Fibroblast of gingiva (primary cell): ENCODE measurements at regions not wholly inside any gene's neighbourhood (a gene's known extent, or its start where the extent isn't known, plus 50 kb on each side); places are given as distances from the start of the nearest gene placed in this dataset.
"Not testable (repeated sequence)": the region's sequence is repeated elsewhere in the genome, so short reads cannot be mapped to it uniquely, and the experiment has no call there.

Experiments
- DNase-seq: peaks from one replicate; pipeline ENCODE4 v3.0.0-alpha.2; 2011; ENCODE audit warnings: low read depth

DNA sequence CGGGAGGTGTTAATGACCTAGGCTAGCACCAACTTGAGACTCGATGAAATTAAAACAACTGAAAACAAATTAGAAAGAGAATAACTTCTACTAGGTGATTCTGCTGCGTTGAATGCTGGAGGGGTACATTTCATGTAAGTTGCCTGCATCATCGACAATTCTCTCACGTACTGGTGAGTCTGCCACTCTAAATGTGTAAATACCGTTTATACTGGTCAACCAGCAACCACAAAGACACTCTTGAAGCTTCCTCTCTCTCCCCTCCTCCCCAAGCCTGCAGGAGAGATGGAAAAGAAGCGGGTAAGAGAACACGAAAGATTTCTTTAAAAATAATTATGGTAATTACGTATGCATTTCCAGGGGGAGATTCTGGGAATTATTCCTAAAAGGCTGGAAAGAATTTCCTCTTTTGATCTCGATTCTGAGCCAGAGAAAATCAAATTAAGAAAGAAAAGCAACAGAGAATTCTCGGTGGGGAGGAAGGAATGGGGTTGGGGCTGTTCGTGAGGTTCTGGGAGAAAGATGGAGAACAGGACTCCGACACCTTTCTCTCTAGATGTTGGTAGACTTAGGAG, 68.6 kb upstream of the MRTFB start:
- no peak for DNase-seq

DNA sequence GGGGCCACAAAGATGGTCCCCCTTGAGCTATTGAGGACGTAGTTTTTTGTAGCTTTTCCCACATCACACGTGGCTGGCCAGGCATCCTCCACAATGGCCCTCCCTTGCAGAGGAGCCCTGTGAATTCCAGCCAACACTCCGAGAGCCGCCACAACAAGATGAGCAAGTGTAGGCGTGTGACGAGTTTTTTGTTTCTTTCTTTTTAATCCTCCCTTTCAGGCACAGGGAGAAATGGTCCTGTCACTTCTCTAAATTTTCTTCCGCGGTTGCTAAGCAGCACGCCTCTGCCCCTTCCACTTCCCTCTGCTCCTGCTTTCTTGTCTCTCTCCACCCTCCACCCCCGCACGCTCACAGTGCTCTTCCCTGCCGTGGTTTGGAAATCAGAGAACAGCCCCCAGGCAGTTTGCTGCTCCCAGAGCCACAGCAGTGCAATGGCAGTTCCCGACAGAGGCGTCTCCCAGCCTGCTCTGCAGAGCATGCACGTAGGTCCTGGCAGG, 68.0 kb upstream of the MRTFB start:
- DNase-seq, result peak; percentile 64

DNA sequence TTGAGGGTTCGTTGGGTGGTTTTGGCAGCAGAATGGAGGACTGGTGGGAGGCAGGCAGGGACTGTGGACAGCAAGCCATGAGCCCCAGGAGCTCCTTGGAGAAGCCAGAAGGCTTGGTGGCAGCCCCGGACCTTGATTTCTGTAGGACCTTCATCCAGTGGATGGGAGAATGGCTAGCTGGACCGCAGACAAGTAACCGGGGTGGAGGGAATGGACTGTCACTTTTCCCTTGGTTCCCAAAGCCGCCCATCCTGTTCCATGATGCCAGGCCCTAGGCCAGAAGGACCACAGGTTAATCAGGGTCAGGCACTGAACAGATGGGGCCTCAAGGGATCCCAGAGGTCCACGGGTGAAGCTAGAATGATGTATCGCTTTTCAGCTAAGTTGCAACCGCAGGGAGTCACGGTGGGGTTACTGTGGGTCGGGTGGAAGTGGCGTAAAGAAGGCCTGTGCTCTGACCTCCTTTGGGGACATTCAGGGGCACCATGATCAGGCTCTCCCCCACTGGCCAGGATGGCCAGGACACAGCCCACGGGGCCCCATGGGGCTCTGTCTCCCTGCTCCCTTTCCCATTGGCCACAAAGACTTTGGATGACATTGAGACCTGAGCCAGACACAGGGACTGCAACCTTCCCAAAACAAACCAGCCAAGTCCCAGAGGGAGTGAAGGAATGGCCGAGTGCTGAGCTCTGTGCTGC, 66.9 kb upstream of the MRTFB start:
- DNase-seq, result no peak

DNA sequence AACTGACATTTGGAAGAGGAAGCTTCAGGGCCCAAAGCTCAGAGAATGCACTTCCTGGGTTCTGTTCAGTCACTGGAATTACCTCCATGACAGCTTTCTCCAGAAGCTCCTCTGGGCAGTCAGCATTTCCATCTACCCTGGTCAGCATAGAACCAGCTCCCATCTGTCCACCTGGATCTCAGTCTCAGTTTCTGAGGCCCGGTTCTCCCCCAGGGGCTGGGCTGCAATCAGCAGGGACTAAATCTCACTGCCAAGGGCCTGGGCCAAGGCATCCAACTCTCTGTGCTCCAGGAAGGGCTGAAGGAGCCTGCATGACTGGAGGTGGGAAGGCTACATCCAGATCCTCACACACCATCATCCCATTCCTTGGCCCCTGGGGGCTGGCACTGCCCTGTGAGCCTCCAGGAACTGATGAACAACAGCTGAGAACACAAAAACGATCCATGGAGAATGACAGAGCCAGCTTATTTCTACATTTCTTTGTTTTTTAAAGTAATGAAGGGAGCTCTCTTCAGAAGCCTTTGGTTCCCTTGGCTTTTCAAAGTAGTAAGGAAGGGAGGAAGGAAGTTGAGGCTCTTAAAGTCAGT, 66.3 kb upstream of the MRTFB start:
- peak; percentile 70 for DNase-seq

DNA sequence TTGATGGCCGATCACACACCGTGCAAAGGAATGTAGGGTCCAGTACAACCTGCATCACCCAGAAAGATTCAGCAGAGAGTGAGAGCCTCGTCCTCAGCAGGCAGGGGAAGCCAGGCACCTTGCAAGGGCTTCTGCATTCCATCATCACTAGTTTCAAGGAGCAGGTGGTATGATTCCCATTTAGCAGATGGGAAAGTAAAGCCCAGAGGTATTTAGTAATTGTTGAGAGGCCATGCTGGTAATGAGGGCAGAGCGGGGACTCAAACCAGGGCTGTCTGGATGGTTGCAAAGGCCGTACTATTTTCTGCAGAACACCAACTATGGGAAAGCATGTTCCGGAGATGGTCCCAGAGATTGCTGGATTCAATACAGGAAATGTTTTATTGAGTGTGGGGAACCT, 65.8 kb upstream of the MRTFB start:
- DNase-seq, result no peak

DNA sequence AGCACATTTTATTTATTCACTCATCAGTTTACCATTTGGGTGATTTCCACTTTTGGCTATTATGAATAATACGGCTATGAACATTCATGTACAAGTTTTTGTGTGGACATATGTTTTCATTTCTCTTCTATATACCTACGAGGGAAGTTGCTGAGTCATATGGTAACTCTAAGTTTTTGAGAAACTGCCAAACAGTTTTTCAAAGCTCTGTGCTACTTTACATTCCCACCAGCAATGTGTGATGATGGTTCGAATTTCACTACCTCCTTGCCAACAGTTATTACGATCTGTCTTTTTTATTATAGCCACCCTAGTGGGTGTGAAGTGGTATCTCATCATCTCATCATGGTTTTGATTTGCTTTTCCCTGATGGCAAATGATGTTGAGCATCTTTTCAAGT, 63.7 kb upstream of the MRTFB start:
- DNase-seq, result peak; percentile 91

DNA sequence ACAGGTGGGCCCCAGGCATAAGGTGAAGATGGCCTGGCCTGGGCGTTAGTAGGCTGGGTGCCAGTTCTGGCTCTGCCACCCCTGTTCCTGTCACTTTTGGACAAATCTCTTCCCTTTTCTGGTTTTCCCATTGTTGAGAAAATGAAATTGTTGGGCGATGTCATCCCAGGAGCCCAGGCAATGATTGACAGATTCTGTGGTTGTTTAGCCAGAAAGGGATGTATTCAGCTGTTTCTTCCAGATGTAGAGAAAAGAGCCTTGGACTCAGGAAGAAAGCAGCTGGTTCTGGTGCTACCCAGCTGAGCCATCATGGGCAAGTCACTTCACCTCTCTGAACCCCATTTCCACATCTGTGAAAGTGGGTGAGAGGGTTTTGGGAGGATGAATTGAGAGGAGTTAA, 60.1 kb upstream of the MRTFB start:
- DNase-seq, result no peak

DNA sequence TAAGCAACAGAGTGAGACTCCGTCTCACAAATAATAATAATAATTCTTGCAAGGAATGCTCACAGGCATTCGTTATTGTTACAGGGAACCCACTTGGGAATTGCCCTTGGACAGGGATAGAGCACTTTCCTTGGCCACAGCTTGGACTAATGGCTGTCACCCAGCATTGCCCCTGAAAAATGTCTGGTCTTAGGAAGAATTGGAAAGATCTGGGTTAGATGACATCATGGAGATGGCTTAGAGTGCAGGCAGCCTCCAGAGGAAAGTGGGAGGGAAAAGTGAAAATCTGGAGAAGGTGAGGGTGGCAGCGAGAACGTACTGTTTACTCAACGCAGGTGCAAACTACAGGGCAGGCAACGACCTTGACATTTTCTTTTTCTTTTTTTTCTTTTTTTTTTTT, 59.3 kb upstream of the MRTFB start:
- DNase-seq, result peak; percentile 32

DNA sequence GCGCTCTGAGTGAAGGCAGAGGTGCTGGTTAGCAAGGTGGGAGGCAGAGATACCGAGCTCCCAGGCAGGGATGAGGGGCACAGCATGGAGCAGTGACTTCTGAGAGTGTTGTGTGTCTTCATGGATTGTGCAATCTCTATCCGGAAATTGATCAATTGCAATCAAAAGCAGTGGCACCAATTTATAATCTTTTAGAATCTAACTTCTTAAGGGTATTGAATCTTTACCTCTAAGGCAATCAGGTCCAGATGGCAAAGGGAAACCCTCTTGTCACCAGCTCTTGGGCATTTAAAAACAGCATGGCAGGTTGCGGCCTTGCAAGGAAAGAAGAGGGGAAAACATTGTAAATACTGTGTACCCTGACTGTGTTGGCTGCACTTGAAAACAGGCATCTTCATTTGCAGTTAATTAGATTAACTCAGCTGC, 58.0 kb upstream of the MRTFB start:
- no peak for DNase-seq

DNA sequence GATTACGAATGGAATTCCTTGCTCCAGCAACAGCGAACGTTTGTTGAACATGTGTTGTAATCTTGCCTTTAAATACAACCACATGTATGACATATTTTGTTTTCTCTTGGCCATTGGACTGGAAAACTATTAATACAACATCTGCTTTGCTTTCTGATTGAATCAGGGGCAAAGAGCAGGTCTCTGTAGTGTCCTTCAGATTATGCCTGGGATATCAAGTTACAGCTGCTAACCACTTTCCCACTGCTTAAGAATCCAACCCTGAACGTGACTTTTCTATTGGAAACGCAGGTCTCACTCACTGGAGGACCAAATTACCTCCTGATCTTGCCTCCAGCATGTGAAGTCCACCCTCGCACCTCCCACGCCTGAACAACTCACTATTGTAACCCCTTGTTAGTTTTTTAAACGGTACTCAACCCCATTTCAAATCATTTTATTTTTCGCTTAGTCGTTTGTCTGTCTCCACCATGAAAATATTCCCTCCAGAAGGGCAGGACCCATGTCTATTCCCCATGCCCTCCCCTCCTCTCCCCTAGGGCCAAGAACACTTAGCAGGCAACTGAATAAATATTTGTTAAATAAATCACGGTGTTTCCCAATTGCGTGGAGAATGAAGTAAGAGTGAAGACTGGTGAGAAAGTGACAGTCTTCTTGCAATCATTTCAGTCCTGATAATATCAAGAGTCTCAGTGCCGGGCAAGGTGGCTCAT, 57.4 kb upstream of the MRTFB start:
- DNase-seq, result peak; percentile 98

DNA sequence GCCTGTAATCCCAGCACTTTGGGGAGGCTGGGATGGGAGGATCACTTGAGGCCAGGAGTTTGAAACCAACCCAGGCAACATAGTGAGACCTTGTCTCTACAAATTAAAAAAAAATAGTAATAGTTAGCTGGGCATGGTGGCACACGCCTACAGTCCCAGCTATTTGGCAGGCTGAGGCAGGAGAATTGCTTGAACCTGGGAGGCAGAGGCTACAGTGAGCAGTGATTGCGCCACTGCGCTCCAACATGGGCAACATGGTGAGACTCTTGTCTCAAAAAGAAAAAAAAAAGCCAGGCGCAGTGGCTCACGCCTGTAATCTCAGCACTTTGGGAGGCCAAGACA, 56.9 kb upstream of the MRTFB start:
- no peak for DNase-seq

DNA sequence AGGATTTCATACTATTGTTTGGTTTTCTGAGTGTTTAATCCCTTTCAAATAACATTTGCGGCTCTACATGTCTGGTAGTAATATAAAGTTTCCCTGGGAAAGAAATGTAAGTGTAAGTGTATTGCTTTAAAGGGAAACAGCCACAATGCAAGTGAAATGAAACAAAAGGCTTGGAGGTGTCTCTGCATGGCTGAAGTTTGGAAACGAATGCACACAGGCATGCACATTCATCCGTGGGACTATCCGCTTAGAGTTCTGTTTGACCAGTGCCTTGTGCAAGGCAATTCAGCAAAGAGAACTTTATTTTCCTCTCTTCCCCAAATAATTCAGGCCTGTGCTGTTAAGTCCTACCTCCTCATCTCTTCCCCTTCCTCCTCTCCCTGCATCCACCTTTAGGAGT, 56.1 kb upstream of the MRTFB start:
- peak; percentile 28 for DNase-seq

DNA sequence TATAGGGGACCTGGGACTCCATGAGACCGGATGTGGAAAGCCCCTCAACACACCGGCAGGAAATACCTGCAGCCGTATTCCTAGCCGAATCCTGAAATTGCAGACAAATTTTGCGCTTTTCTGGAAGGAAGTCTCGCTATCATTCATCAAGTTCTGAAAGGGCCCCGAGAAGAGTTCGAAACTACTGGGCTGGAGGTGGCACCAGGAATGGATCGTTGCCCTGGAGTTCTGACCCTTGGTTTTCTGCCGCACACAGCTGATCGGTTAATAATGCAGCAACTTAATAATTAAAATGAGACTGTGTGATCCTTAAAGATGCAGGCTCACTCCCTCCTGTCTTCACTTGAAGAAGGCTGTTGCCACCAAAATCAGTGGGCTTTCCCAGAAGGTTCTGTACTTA, 55.7 kb upstream of the MRTFB start:
- DNase-seq, result no peak

DNA sequence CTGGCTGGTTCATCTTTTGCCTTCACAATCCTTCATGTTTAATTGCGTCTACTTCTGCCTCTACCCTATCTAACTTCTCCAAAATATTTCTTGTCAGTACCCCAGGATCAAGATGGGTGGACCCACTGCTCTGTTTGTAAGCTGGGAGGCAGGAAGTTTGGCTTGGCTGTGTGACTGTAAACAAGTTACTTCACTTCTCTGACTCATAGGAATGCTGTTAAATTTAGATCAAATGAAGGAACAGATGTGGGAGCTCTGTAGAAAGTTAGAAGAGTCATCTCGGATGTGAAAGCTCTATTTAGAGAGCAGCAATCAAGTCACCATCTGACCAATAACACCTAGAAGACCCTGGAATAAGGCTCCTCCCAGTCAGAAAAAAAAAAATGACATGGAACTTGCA, 55.2 kb upstream of the MRTFB start:
- DNase-seq, result peak; percentile 86

DNA sequence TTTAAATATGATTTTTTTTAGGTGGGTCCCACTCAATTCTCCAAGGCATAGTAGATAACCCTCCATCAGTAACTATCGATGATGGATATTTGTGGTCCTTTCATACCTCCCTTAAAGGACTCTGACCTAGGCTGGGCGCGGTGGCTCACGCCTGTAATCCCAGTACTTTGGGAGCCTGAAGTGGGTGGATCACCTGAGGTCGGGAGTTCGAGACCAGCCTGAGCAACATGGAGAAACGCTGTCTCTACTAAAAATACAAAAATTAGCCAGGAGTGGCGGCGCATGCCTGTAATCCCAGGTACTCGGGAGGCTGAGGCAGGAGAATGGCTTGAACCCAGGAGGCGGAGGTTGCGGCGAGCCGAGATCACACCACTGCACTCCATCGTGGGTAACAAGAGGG, 54.8 kb upstream of the MRTFB start:
- not testable (repeated sequence) for DNase-seq

DNA sequence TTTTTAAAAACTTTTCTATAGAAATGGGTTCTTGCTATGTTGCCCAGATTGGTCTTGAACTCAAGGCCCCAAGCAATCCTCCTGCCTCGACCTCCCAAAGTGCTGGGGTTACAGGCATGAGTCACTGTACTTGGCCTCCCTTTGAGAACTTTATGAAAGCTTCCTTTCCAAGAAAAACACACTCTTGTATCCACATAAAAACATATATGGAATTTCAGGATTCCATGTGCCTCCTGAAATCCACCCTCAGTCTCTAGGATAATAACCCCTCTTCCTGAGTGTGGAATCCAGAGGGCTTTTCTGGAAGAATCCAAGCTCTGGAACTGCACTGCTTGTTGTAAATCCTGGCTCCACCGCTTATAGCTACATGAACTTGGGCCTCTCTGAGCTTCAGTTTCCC, 53.2 kb upstream of the MRTFB start:
- DNase-seq, result no peak

DNA sequence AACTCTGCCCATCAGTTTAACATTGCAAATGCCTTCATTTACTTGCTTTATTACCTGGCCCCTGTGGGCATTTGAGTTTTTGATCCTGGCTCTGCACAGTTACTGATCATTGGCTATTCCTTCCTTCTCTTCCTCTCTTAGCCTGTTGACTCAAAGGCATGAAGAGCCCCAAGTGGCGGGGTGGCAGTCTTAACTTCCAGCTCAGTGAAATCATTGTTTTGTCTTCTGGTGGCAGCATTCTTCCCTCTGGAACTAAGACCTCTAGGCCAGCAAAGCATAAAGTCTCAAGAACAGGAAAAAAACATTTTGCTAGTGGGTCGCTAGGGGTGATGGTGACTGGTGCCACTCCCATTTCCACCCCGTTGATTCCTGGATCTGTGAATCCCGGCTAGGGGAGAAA, 52.3 kb upstream of the MRTFB start:
- DNase-seq, result no peak

DNA sequence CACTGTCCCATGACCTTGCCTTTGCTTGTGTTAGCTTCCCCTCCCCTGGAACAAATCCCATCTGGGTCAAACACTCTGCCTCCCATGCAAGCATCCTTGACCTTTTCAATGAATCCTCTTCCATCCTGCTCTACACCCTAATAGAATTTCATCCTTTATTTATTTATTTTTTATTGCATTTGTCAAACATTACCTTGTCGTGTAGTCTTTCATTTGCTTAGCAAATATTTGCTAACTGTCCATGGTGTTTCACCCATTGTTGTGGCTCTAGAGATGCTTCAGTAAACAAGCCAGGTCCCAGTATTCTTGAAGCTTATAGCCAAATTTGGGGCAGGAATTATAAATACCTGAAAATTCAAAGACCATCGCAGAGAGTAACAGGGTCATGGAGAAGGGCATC, 51.0 kb upstream of the MRTFB start:
- no peak for DNase-seq
